Hepatocyte (in vitro differentiated cells): ENCODE measurements at regions not wholly inside any gene's neighbourhood (a gene's known extent, or its start where the extent isn't known, plus 50 kb on each side); places are given as distances from the start of the nearest gene placed in this dataset.

ENCODE experiments used
- DNase-seq: peaks from one replicate; pipeline ENCODE4 v3.0.0-alpha.2; 2016; ENCODE audit warnings: low spot score
- H2AFZ ChIP-seq: fragments of 200-600 bp; sonication (generic); 2 replicates; pipeline ENCODE4 v1.6.0; 2016; ENCODE audit warnings: antibody characterized with exemption, mild to moderate bottlenecking
- H3K27ac ChIP-seq: fragments of 200-600 bp; sonication (generic); 2 replicates; pipeline ENCODE4 v1.5.1; 2016; ENCODE audit warnings: mild to moderate bottlenecking
- H3K27me3 ChIP-seq: fragments of 200-600 bp; sonication (generic); 2 replicates; pipeline ENCODE4 v1.6.1; 2016
- H3K36me3 ChIP-seq: fragments of 200-600 bp; sonication (generic); replicated peaks from 2 replicates; pipeline ENCODE4 v1.5.1; 2016; ENCODE audit warnings: low read depth; ENCODE audit not compliant: insufficient read depth
- H3K4me1 ChIP-seq: fragments of 200-600 bp; sonication (generic); 2 replicates; pipeline ENCODE4 v1.5.1; 2016; ENCODE audit warnings: mild to moderate bottlenecking, moderate library complexity; ENCODE audit not compliant: insufficient read depth
- H3K4me2 ChIP-seq: fragments of 200-600 bp; sonication (generic); 2 replicates; pipeline ENCODE4 v1.6.0; 2016
- H3K4me3 ChIP-seq: fragments of 200-600 bp; sonication (generic); 2 replicates; pipeline ENCODE4 v1.5.1; 2016; ENCODE audit warnings: mild to moderate bottlenecking
- H3K79me2 ChIP-seq: fragments of 200-600 bp; sonication (generic); 2 replicates; pipeline ENCODE4 v1.6.0; 2017; ENCODE audit warnings: mild to moderate bottlenecking
- H3K9me2 ChIP-seq: fragments of 200-600 bp; sonication (generic); replicated peaks from 2 replicates; pipeline ENCODE4 v1.6.0; 2017; ENCODE audit warnings: mild to moderate bottlenecking; ENCODE audit not compliant: insufficient read depth
- H3K9me3 ChIP-seq: fragments of 200-600 bp; sonication (generic); 2 replicates; pipeline ENCODE4 v1.5.1; 2016; ENCODE audit warnings: low read depth, mild to moderate bottlenecking
- H4K20me1 ChIP-seq: fragments of 200-600 bp; sonication (generic); 2 replicates; pipeline ENCODE4 v1.6.0; 2016; ENCODE audit warnings: mild to moderate bottlenecking; ENCODE audit not compliant: insufficient read depth, poor library complexity, severe bottlenecking
- CTCF ChIP-seq: fragments of 200-600 bp; sonication (generic); IDR thresholded peaks from 2 replicates; pipeline ENCODE4 v1.5.1; 2016; ENCODE audit warnings: antibody characterized with exemption, mild to moderate bottlenecking; ENCODE audit not compliant: poor library complexity
- EZH2 ChIP-seq: fragments of 200-600 bp; sonication (generic); IDR thresholded peaks from 2 replicates; pipeline ENCODE4 v1.6.1; 2016; ENCODE audit warnings: antibody characterized with exemption, mild to moderate bottlenecking, borderline replicate concordance
- EZH2phosphoT487 ChIP-seq: fragments of 200-600 bp; sonication (generic); IDR thresholded peaks from one replicate; pipeline ENCODE4 v1.6.1; 2018; ENCODE audit warnings: antibody characterized with exemption, mild to moderate bottlenecking, low read depth, moderate library complexity; ENCODE audit not compliant: unreplicated experiment, severe bottlenecking
- WGBS: methylation state at CpG from one replicate; pipeline ENCODE4 v1.1.6; 2016; ENCODE audit warnings: low lambda C conversion rate; ENCODE audit errors: missing lambda C conversion rate; 5-methylcytosine and 5-hydroxymethylcytosine counted together

- TF ChIP-seq EZH2 (no peak), CTCF (no peak)
- H3K27ac ChIP-seq, result no peak overlapping the region
- no peaks in the 10 kb centered on the region for H3K9me3 ChIP-seq
- DNase-seq, result no peak
- WGBS, result 97% methylated on average over 2 of the region's 2 CpGs
- H2AFZ ChIP-seq, result no peak overlapping the region
- H3K27me3 ChIP-seq, result no peaks in the 10 kb centered on the region
- no peaks in the 10 kb centered on the region for H3K79me2 ChIP-seq
- H3K36me3 ChIP-seq, result no peaks in the 10 kb centered on the region
- no peak overlapping the region for H3K4me3 ChIP-seq
- H3K4me1 ChIP-seq, result no peaks in the 10 kb centered on the region
- H3K9me2 ChIP-seq, result no peaks in the 10 kb centered on the region
- H3K4me2 ChIP-seq, result no peak overlapping the region
- no peaks in the 10 kb centered on the region for H4K20me1 ChIP-seq
Measured at GRCh38 chr2:145020139-145020538, 500.2 kb upstream of the ZEB2 start.

GRCh38 chr2:145018502-145018901 lies 498.6 kb upstream of the ZEB2 start:
- Histone ChIP-seq H3K36me3 (no peaks in the 10 kb centered on the region), H3K27ac (no peak overlapping the region), H3K79me2 (no peaks in the 10 kb centered on the region), H3K4me2 (no peak overlapping the region), H3K9me2 (no peaks in the 10 kb centered on the region), H3K27me3 (no peaks in the 10 kb centered on the region), H3K9me3 (no peaks in the 10 kb centered on the region), H4K20me1 (no peaks in the 10 kb centered on the region), H3K4me3 (no peak overlapping the region), H2AFZ (no peak overlapping the region), H3K4me1 (no peaks in the 10 kb centered on the region)
- WGBS, result 66% methylated on average over 5 of the region's 5 CpGs
- no peak for DNase-seq
- TF ChIP-seq EZH2phosphoT487 (no peak), CTCF (no peak), EZH2 (no peak)

- H3K4me2 ChIP-seq, result no peak overlapping the region
- no peak overlapping the region for H2AFZ ChIP-seq
- no peaks in the 10 kb centered on the region for H4K20me1 ChIP-seq
- H3K27me3 ChIP-seq, result no peaks in the 10 kb centered on the region
- no peaks in the 10 kb centered on the region for H3K9me3 ChIP-seq
- WGBS, result 82% methylated on average over 1 of the region's 1 CpG
- H3K79me2 ChIP-seq, result no peaks in the 10 kb centered on the region
- H3K27ac ChIP-seq, result no peak overlapping the region
- H3K36me3 ChIP-seq, result no peaks in the 10 kb centered on the region
- TF ChIP-seq EZH2phosphoT487 (no peak), EZH2 (no peak), CTCF (no peak)
- no peak for DNase-seq
- no peaks in the 10 kb centered on the region for H3K9me2 ChIP-seq
- peaks cover 7% of the 10 kb centered on the region for H3K4me1 ChIP-seq
- H3K4me3 ChIP-seq, result no peak overlapping the region
Measured at GRCh38 chr2:145017149-145017548, 497.2 kb upstream of the ZEB2 start.

GRCh38 chr2:145016711-145017110 lies 496.8 kb upstream of the ZEB2 start:
- H3K36me3 ChIP-seq, result no peaks in the 10 kb centered on the region
- no peaks in the 10 kb centered on the region for H3K9me2 ChIP-seq
- no peaks in the 10 kb centered on the region for H4K20me1 ChIP-seq
- H3K4me1 ChIP-seq, result peaks cover 7% of the 10 kb centered on the region
- no peak for DNase-seq
- H3K27ac ChIP-seq, result no peak overlapping the region
- H2AFZ ChIP-seq, result no peak overlapping the region
- H3K9me3 ChIP-seq, result no peaks in the 10 kb centered on the region
- H3K4me2 ChIP-seq, result no peak overlapping the region
- no peaks in the 10 kb centered on the region for H3K79me2 ChIP-seq
- H3K27me3 ChIP-seq, result no peaks in the 10 kb centered on the region
- H3K4me3 ChIP-seq, result no peak overlapping the region
- TF ChIP-seq CTCF (no peak), EZH2 (no peak), EZH2phosphoT487 (no peak)
